SKM-1 treated with dmso at 0.1 percent for 144 hours (cell line): ENCODE measurements at regions not wholly inside any gene's neighbourhood (a gene's known extent, or its start where the extent isn't known, plus 50 kb on each side); places are given as distances from the start of the nearest gene placed in this dataset.
A peak's percentile ranks its signal among the peaks of the same experiment; 100 is the strongest.

ENCODE experiments used
- DNase-seq: peaks from one replicate; lab custom pipeline; 2025; ENCODE audit not compliant: unreplicated experiment; lab: John Stamatoyannopoulos, UW

GRCh38 chr17:14910916-14911315 lies 354.2 kb downstream of the PMP22 start:
- DNase-seq: no peak

GRCh38 chr17:14904386-14904785 lies 360.7 kb downstream of the PMP22 start:
- no peak for DNase-seq

- DNase-seq: no peak
Measured at GRCh38 chr17:14903854-14904253, 361.3 kb downstream of the PMP22 start.

- no peak for DNase-seq
Measured at GRCh38 chr17:14902803-14903202, 362.3 kb downstream of the PMP22 start.

- no peak for DNase-seq
Measured at GRCh38 chr17:14902297-14902696, 362.8 kb downstream of the PMP22 start.

GRCh38 chr17:14901376-14901775 lies 363.8 kb downstream of the PMP22 start:
- DNase-seq: no peak

- peak; percentile 13 for DNase-seq
Measured at GRCh38 chr17:14886200-14886739, 378.9 kb downstream of the PMP22 start.

- no peak for DNase-seq
Measured at GRCh38 chr17:14882131-14882530, 383.0 kb downstream of the PMP22 start.

- DNase-seq: no peak
Measured at GRCh38 chr17:14875557-14876412, 389.3 kb downstream of the PMP22 start.

GRCh38 chr17:14873996-14874395 lies 391.1 kb downstream of the PMP22 start:
- no peak for DNase-seq

GRCh38 chr17:14873540-14873939 lies 391.6 kb downstream of the PMP22 start:
- no peak for DNase-seq

- no peak for DNase-seq
Measured at GRCh38 chr17:14871921-14872320, 393.2 kb downstream of the PMP22 start.

GRCh38 chr17:14866266-14866665 lies 398.9 kb downstream of the PMP22 start:
- no peak for DNase-seq

GRCh38 chr17:14864127-14864526 lies 401.0 kb downstream of the PMP22 start:
- no peak for DNase-seq

- no peak for DNase-seq
Measured at GRCh38 chr17:14859542-14859941, 405.6 kb downstream of the PMP22 start.

GRCh38 chr17:14856176-14856575 lies 408.9 kb downstream of the PMP22 start:
- DNase-seq: no peak

GRCh38 chr17:14854691-14855090 lies 410.4 kb downstream of the PMP22 start:
- DNase-seq: no peak

- no peak for DNase-seq
Measured at GRCh38 chr17:14845591-14846281, 419.4 kb downstream of the PMP22 start.

- DNase-seq: no peak
Measured at GRCh38 chr17:14843086-14843795, 421.9 kb downstream of the PMP22 start.

GRCh38 chr17:14840616-14841231 lies 424.4 kb downstream of the PMP22 start:
- DNase-seq: no peak

- no peak for DNase-seq
Measured at GRCh38 chr17:14838567-14838966, 426.6 kb downstream of the PMP22 start.
